ENCODE measurements at regions not wholly inside any gene's neighbourhood (a gene's known extent, or its start where the extent isn't known, plus 50 kb on each side); places are given as distances from the start of the nearest gene placed in this dataset.

- TF ChIP-seq CTCF (IDR thresholded peaks at IDR 0.05; ENCODE audit: low read length), result no peak
- TF ChIP-seq EZH2 (optimal IDR thresholded peaks at IDR 0.05; ENCODE audit: low read depth, low read length), result no peak
- no peak for TF ChIP-seq EZH2phosphoT487 (IDR thresholded peaks at IDR 0.05; ENCODE audit: low read length)
These were observed 176.1 kb upstream of the KCNG1 start for GRCh38 chr20:51198876-51199523.
